ENCODE measurements at regions not wholly inside any gene's neighbourhood (a gene's known extent, or its start where the extent isn't known, plus 50 kb on each side); places are given as distances from the start of the nearest gene placed in this dataset.

GRCh38 chr12:67151886-67152285 is 117.3 kb upstream of the CAND1 start:
- TF ChIP-seq, protein P1, sequence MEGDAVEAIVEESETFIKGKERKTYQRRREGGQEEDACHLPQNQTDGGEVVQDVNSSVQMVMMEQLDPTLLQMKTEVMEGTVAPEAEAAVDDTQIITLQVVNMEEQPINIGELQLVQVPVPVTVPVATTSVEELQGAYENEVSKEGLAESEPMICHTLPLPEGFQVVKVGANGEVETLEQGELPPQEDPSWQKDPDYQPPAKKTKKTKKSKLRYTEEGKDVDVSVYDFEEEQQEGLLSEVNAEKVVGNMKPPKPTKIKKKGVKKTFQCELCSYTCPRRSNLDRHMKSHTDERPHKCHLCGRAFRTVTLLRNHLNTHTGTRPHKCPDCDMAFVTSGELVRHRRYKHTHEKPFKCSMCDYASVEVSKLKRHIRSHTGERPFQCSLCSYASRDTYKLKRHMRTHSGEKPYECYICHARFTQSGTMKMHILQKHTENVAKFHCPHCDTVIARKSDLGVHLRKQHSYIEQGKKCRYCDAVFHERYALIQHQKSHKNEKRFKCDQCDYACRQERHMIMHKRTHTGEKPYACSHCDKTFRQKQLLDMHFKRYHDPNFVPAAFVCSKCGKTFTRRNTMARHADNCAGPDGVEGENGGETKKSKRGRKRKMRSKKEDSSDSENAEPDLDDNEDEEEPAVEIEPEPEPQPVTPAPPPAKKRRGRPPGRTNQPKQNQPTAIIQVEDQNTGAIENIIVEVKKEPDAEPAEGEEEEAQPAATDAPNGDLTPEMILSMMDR (IDR thresholded peaks at IDR 0.05), result no peak
- TF ChIP-seq POLR2A (IDR thresholded peaks at IDR 0.05), result no peak

Data from lower leg skin (tissue), 3 donors.